ENCODE measurements at regions not wholly inside any gene's neighbourhood (a gene's known extent, or its start where the extent isn't known, plus 50 kb on each side); places are given as distances from the start of the nearest gene placed in this dataset.

DNA sequence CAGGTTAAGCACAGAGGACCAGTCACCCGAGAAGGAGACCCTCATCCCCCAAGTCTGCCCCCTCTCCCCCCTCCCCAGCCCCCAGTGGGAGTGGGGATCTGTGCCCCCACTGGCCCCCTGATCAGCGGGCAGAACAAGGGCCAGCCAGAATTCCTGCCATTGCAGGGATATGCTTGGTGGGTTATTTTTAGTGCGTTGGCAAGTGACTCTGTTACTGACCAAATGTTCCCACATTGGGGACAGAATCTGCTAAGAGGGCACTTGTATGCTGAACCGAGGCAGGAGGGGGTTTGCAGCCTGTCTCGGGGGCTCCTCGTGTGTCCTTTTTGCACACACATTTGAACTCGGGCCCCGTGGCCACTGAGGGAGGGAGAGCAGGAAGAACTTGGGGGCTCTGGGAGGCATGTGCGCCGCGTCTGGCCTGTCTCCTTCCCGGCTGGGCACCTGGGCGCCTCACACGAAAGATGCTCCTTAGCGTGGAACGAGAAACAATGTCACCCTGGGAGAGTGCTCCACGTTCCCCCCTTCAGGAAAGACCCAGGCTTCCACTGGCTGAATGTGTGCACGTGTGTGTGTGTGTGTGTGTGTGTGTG is 66.4 kb upstream of the CASZ1 start:
- TF ChIP-seq EP300 (IDR thresholded peaks at IDR 0.05) (no peak), POLR2A (IDR thresholded peaks at IDR 0.05; ENCODE audit: low read depth) (no peak)
- TF ChIP-seq, protein P1, sequence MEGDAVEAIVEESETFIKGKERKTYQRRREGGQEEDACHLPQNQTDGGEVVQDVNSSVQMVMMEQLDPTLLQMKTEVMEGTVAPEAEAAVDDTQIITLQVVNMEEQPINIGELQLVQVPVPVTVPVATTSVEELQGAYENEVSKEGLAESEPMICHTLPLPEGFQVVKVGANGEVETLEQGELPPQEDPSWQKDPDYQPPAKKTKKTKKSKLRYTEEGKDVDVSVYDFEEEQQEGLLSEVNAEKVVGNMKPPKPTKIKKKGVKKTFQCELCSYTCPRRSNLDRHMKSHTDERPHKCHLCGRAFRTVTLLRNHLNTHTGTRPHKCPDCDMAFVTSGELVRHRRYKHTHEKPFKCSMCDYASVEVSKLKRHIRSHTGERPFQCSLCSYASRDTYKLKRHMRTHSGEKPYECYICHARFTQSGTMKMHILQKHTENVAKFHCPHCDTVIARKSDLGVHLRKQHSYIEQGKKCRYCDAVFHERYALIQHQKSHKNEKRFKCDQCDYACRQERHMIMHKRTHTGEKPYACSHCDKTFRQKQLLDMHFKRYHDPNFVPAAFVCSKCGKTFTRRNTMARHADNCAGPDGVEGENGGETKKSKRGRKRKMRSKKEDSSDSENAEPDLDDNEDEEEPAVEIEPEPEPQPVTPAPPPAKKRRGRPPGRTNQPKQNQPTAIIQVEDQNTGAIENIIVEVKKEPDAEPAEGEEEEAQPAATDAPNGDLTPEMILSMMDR (IDR thresholded peaks at IDR 0.05): no peak

Data from esophagus muscularis mucosa (tissue), 4 donors.